ENCODE measurements at regions not wholly inside any gene's neighbourhood (a gene's known extent, or its start where the extent isn't known, plus 50 kb on each side); places are given as distances from the start of the nearest gene placed in this dataset.

DNA sequence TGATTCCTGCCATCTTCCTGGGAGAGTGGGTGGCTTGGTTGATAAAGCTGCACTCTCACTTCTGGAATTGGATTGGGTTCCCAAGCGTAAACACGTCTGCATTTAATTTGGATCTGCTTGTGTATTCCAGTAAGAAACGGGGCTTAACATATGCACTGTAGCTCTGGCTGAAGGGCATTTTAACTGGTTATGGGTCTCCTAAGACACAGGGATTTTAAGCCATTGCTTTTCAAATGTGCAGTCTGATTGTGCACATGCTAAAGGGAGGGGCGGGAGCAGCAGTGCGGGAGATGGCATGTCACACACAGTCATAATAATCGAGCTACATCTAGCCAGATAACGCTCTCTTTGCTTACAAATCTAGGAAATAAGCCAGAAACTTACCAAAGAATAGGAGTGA, 247.3 kb upstream of the LYZL1 start:
- TF ChIP-seq, protein P1, sequence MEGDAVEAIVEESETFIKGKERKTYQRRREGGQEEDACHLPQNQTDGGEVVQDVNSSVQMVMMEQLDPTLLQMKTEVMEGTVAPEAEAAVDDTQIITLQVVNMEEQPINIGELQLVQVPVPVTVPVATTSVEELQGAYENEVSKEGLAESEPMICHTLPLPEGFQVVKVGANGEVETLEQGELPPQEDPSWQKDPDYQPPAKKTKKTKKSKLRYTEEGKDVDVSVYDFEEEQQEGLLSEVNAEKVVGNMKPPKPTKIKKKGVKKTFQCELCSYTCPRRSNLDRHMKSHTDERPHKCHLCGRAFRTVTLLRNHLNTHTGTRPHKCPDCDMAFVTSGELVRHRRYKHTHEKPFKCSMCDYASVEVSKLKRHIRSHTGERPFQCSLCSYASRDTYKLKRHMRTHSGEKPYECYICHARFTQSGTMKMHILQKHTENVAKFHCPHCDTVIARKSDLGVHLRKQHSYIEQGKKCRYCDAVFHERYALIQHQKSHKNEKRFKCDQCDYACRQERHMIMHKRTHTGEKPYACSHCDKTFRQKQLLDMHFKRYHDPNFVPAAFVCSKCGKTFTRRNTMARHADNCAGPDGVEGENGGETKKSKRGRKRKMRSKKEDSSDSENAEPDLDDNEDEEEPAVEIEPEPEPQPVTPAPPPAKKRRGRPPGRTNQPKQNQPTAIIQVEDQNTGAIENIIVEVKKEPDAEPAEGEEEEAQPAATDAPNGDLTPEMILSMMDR (IDR thresholded peaks at IDR 0.05; ENCODE audit: low read depth, low read length, poor library complexity, severe bottlenecking), result no peak
- no peak for TF ChIP-seq EZH2phosphoT487 (IDR thresholded peaks at IDR 0.05; ENCODE audit: borderline replicate concordance, low read length)

Measured in DOHH2 (cell line).